ENCODE measurements at regions not wholly inside any gene's neighbourhood (a gene's known extent, or its start where the extent isn't known, plus 50 kb on each side); places are given as distances from the start of the nearest gene placed in this dataset.

GRCh38 chr12:111064982-111065381 is 144.6 kb upstream of the MYL2 start:
- TF ChIP-seq ZNF384 (IDR thresholded peaks at IDR 0.05) (no peak), ELF4 (IDR thresholded peaks at IDR 0.05) (no peak), NFRKB (IDR thresholded peaks at IDR 0.05) (no peak), HDGF (IDR thresholded peaks at IDR 0.05; ENCODE audit: borderline replicate concordance) (no peak), BHLHE40 (IDR thresholded peaks at IDR 0.05; ENCODE audit: borderline replicate concordance) (no peak), TARDBP (IDR thresholded peaks at IDR 0.05) (no peak), FOXA1 (IDR thresholded peaks at IDR 0.05) (no peak)
